Retinal pigment epithelial cell (primary cell): ENCODE measurements at regions not wholly inside any gene's neighbourhood (a gene's known extent, or its start where the extent isn't known, plus 50 kb on each side); places are given as distances from the start of the nearest gene placed in this dataset.

Experiments used
- DNase-seq: peaks from one replicate; pipeline ENCODE4 v3.0.0-alpha.2; 2010; ENCODE audit warnings: low read depth
- H3K4me3 ChIP-seq: 2 replicates; pipeline ENCODE4 v1.5.1; 2011; ENCODE audit warnings: mild to moderate bottlenecking, low read length, control low read depth, moderate library complexity
- TF ChIP-seq, protein P1 (sequence below): conservative IDR thresholded peaks from 2 replicates; pipeline ENCODE4 v1.5.1; 2011; ENCODE audit warnings: low read depth, low read length, control low read depth, inconsistent platforms

GRCh38 chr5:37940931-37941623 is 101.2 kb upstream of the GDNF start:
- no peak overlapping the region for H3K4me3 ChIP-seq
- DNase-seq: no peak
- TF ChIP-seq, protein P1, sequence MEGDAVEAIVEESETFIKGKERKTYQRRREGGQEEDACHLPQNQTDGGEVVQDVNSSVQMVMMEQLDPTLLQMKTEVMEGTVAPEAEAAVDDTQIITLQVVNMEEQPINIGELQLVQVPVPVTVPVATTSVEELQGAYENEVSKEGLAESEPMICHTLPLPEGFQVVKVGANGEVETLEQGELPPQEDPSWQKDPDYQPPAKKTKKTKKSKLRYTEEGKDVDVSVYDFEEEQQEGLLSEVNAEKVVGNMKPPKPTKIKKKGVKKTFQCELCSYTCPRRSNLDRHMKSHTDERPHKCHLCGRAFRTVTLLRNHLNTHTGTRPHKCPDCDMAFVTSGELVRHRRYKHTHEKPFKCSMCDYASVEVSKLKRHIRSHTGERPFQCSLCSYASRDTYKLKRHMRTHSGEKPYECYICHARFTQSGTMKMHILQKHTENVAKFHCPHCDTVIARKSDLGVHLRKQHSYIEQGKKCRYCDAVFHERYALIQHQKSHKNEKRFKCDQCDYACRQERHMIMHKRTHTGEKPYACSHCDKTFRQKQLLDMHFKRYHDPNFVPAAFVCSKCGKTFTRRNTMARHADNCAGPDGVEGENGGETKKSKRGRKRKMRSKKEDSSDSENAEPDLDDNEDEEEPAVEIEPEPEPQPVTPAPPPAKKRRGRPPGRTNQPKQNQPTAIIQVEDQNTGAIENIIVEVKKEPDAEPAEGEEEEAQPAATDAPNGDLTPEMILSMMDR: no peak

GRCh38 chr5:37938861-37939260 is 99.0 kb upstream of the GDNF start:
- H3K4me3 ChIP-seq: no peak overlapping the region
- TF ChIP-seq, protein P1: no peak
- no peak for DNase-seq

DNA sequence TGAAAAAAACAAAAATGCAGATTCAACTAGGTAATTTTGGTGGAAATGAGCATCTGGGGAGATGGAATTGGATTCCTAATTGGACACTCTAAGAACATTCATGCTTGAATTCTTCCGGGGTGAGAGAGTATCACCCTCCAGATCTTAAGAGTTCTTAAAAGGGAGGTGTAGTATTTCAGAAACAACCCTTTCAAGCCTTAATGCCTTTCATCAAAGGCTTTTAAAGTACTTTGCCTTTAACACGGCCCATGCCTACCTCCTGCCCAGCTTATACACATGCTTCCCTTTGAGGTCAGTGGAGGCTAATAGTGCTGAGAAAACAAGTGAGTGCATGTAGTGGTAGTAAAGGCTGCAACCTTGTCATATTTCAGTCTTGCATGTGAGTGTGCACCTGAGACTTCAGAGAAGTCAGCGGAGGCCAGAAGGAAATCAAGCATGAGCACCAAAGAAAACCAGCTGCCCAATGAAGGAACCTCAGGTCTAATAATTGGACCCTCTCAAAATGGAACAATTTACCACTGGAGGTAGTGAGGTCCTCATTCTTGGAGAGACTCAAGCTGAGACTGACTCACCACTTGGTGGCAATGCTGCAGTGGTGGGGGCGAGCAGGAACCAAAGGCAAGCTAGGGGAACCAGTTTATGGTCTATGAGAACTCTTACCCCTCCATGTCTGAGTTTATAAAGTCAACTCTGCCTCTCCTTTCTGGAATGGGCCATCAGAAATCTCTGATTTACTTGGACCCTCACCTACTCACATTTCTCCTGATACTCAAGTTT is 98.4 kb upstream of the GDNF start:
- TF ChIP-seq, protein P1: no peak
- H3K4me3 ChIP-seq: no peak overlapping the region
- DNase-seq: no peak

DNA sequence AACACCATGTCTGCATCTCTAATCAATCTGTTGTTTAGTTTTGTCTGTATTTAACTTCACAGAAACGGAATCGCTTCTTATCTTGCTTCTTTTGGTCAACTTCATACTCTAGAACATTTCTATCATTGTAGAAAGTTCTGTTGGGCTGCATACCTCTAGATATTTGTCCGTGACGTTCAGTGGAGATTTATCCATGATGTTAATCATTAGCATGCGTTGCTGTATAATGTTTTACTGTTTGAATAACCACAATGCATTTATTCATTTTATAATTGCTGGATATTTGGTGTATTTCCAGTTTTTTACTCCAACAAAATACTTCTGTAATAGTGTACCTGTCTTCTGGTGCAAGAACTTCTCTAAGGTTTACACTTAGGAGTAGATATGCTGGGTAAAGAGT is 96.2 kb upstream of the GDNF start:
- no peak for DNase-seq
- no peak overlapping the region for H3K4me3 ChIP-seq
- TF ChIP-seq, protein P1: no peak

DNA sequence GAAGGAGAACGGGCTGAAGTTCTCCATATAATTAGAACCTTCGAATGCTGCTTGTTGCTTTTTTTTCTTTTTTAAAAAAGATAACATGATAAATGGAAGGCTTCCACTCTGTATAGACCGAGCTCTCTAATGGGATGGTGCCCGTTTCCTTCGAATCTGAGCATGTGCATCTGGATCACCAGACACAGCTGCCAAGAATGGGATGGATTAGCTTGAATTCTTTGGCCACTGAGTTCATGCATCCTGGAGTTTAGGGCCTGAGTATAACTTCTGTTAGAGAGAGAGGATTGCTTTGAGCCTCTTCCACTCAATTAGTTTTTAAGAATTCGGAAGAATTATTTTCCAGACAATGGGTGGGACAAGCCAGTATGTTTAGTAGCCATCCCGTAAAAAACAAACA is 93.7 kb upstream of the GDNF start:
- DNase-seq: no peak
- no peak overlapping the region for H3K4me3 ChIP-seq
- TF ChIP-seq, protein P1: no peak

GRCh38 chr5:37932450-37932849 is 92.6 kb upstream of the GDNF start:
- H3K4me3 ChIP-seq: no peak overlapping the region
- no peak for DNase-seq
- TF ChIP-seq, protein P1: no peak

- DNase-seq: no peak
- TF ChIP-seq, protein P1: no peak
- no peak overlapping the region for H3K4me3 ChIP-seq
These were observed 91.7 kb upstream of the GDNF start for GRCh38 chr5:37931541-37931940.
